Esophagus (tissue), 2 donors: ENCODE measurements at regions not wholly inside any gene's neighbourhood (a gene's known extent, or its start where the extent isn't known, plus 50 kb on each side); places are given as distances from the start of the nearest gene placed in this dataset.

ENCODE experiments used
- H3K27ac ChIP-seq, 2 donors: one replicate each; pipeline ENCODE4 v1.5.1; 2013; ENCODE audit warnings: low read depth in 2 of 2, mild to moderate bottlenecking in 2 of 2, inconsistent platforms in 1 of 2, low read length in 1 of 2, moderate library complexity in 1 of 2
- H3K27me3 ChIP-seq, 2 donors: one replicate each; pipeline ENCODE4 v1.6.1; 2013; ENCODE audit warnings: low read length in 2 of 2, control low read depth in 1 of 2, mild to moderate bottlenecking in 1 of 2; ENCODE audit not compliant: insufficient read depth in 2 of 2, control insufficient read depth in 1 of 2
- H3K36me3 ChIP-seq, 2 donors: one replicate each; pipeline ENCODE4 v1.6.1; 2013; ENCODE audit warnings: low read length in 1 of 2; ENCODE audit not compliant: control insufficient read depth in 2 of 2, insufficient read depth in 2 of 2
- H3K4me1 ChIP-seq, 2 donors: one replicate each; pipeline ENCODE4 v1.6.1; 2013; ENCODE audit warnings: low read length in 1 of 2; ENCODE audit not compliant: control insufficient read depth in 2 of 2, insufficient read depth in 2 of 2
- H3K4me3 ChIP-seq, 2 donors: one replicate each; pipeline ENCODE4 v1.5.1; 2013; ENCODE audit warnings: low read length in 2 of 2, mild to moderate bottlenecking in 2 of 2, low read depth in 1 of 2, moderate library complexity in 1 of 2
- H3K9me3 ChIP-seq, 2 donors: one replicate each; pipeline ENCODE4 v1.6.1; 2013; ENCODE audit warnings: mild to moderate bottlenecking in 2 of 2, low read depth in 1 of 2, low read length in 1 of 2, moderate library complexity in 1 of 2; ENCODE audit not compliant: control insufficient read depth in 2 of 2, insufficient read depth in 1 of 2
- WGBS, 2 donors: extraction: QIAGEN DNeasy Blood & Tissue Kit; methylation state at CpG; one replicate each; pipeline ENCODE4 v1.1.7; 2013; 5-methylcytosine and 5-hydroxymethylcytosine counted together
- donor health status: healthy with polysubstance abuse.
- donor health status: Bipolar disorder and iron deficiency.

DNA sequence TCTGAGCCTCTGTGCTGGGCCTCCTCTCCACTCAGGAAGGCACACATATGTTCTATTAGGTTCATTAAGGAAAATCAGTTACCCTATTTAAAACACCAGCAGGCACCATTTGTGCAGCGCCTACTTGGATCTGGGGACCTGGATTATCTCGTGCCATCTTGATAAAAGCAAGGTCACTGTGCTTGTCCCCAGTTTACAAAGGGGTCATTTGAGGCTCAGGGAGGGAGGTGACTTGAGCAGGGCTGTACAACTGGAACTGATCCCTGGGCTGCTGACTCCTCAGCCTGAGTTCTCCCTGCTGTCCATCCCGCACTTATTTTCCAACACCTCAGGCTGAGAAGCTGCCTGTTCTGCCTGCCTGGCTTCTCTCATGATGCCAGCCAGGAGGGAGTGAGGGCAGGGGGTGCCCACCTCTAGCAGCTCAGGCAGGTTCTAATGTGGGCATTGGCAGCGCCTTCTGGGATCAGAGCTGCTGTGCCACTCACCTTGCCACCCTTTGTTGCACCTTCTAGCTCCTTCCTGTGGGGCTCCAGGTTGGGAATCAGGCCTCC is 120.3 kb downstream of the GLI2 start:
- Histone ChIP-seq H3K36me3 (no peaks in the 10 kb centered on the region), H3K4me1 (peaks cover 0 to 8% of the 10 kb centered on the region in 2 donors), H3K9me3 (no peaks in the 10 kb centered on the region), H3K4me3 (no peak overlapping the region), H3K27ac (no peak overlapping the region), H3K27me3 (no peaks in the 10 kb centered on the region)
- 81 to 91% methylated on average over 4 of the region's 4 CpGs for WGBS, 2 donors

DNA sequence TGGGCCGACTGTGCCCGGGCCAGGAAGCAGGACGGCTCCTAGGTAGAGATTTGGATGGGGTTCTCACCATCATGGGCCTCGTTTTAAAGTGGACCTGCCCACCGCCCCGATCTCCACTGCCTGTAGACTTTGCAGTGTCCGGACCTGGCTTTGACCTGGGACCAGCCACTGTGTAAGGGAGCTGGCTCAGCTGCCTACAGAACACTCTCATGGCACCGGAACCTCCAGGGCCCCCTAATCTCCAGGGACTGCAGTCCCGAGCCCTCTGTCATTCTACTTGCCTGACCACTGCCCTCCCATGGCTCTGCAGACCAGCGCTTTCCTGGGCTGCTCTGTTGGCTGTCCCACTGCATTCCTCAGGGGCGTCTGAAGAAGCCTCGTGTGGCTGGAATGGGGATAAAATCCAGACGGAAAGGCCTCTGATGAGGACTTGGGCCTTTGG is 120.8 kb downstream of the GLI2 start:
- H3K27ac ChIP-seq, result no peak overlapping the region
- peaks cover 0 to 4% of the 10 kb centered on the region in 2 donors for H3K4me1 ChIP-seq
- H3K27me3 ChIP-seq, result no peaks in the 10 kb centered on the region
- WGBS, 2 donors, result 80 to 83% methylated on average over 13 of the region's 13 CpGs
- H3K36me3 ChIP-seq, result no peaks in the 10 kb centered on the region
- no peak overlapping the region for H3K4me3 ChIP-seq
- no peaks in the 10 kb centered on the region for H3K9me3 ChIP-seq

DNA sequence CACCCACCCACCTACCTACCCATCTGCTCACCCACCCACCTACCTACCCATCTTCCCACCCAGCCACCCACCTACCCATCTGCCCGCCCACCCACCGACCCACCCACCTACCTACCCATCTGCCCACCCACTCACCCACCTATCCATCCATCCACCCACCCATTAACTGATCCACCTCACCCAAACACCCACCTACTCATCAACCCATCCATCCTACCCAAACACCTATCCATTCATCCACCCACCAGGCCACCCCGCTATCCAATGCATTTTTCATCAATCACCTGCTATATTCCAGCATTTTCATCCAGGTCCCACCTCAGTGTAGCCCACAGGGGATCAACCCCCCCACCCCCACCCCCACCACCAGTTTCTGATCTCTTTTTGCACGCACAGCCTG is 121.8 kb downstream of the GLI2 start:
- H3K4me1 ChIP-seq, result peaks cover 0 to 2% of the 10 kb centered on the region in 2 donors
- H3K9me3 ChIP-seq, result no peaks in the 10 kb centered on the region
- WGBS, 2 donors, result 86 to 96% methylated on average over 4 of the region's 4 CpGs
- H3K36me3 ChIP-seq, result no peaks in the 10 kb centered on the region
- no peaks in the 10 kb centered on the region for H3K27me3 ChIP-seq
- no peak overlapping the region for H3K4me3 ChIP-seq
- no peak overlapping the region for H3K27ac ChIP-seq

DNA sequence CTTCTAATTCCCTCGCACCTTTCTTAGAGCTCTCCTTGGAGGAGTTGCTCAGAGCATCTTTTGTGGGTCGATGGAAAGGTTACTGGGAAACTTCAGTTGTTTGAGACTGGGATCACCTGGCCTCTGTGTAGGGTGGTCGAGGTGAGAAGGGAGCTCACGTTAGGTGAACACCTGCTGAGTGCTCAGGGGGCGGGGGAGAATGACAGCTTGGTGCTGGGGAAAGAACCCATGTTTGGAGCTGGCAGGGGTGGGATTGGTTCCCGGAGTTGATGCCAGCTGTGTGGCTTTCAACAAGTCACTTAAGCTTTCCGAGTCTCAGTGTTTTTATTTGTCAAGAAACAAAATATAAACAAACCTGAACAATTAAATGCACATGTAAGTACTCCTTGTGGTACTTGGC is 122.3 kb downstream of the GLI2 start:
- 85 to 87% methylated on average over 7 of the region's 7 CpGs for WGBS, 2 donors
- no peak overlapping the region for H3K27ac ChIP-seq
- no peaks in the 10 kb centered on the region for H3K27me3 ChIP-seq
- no peaks in the 10 kb centered on the region for H3K9me3 ChIP-seq
- H3K4me1 ChIP-seq, result peaks cover 0 to 2% of the 10 kb centered on the region in 2 donors
- no peaks in the 10 kb centered on the region for H3K36me3 ChIP-seq
- no peak overlapping the region for H3K4me3 ChIP-seq

DNA sequence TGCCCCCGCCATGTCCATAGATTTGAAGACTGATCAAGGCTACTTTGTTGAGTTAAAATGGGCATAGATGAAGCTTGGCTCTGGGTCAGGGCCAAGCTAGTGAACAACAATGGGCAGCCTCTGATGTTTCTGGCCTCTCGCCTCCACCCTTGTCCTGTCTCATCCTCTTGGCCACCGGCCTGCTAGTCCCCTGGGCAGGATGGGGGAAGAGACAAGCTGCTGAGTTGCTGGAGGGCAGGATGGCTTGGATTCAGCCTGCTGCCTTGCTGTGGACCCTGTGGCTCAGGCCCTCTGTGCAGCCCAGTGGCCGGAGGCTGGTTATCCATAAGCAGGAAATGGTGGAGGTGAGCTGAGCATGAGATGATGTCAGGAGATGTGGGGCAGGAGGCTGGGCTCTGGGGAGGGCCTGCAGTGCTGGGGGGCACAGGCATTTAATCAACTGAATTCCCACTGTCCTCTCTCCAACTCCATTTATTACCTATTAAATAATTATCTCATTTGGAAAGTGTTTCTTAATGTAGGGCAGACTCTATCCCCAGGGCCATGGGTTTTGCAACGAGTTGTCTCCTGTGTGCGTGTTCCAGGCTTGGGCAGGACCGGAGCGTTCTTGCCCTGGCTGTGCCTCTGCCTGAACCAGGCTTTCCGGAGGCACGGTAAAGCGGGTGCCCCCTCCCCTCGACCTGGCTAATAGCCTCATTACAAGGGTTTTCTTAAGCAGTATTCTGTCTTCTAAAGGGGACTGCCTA is 122.9 kb downstream of the GLI2 start:
- no peaks in the 10 kb centered on the region for H3K36me3 ChIP-seq
- H3K27ac ChIP-seq, result no peak overlapping the region
- WGBS, 2 donors, result 55 to 66% methylated on average over 12 of the region's 12 CpGs
- no peaks in the 10 kb centered on the region for H3K27me3 ChIP-seq
- no peaks in the 10 kb centered on the region for H3K9me3 ChIP-seq
- no peak overlapping the region for H3K4me3 ChIP-seq
- peaks cover 0 to 4% of the 10 kb centered on the region in 2 donors for H3K4me1 ChIP-seq

DNA sequence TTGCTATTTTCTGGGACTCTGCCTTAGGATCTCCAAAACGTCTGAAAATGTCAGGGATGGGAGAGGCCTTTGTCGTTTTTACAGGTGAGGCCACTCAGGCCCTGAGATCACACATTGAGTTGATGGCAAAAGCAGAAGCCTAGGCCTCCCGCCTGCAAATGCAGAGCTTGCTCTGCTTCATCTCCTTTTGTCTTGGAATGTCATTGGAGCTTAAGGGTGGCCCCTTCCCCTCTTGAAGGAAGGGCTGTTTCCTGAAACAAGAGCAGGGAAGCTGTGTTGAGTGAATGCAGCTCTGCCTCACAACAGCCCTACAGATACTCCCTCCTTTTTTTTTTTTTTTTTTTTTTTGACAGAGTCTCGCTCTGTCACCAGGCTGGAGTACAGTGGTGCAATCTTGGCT is 123.5 kb downstream of the GLI2 start:
- Histone ChIP-seq H3K4me3 (no peak overlapping the region), H3K27me3 (no peaks in the 10 kb centered on the region), H3K9me3 (no peaks in the 10 kb centered on the region), H3K27ac (no peak overlapping the region), H3K36me3 (no peaks in the 10 kb centered on the region), H3K4me1 (peaks cover 0 to 8% of the 10 kb centered on the region in 2 donors)
- 51 to 58% methylated on average over 3 to 4 of the region's 4 CpGs for WGBS, 2 donors

DNA sequence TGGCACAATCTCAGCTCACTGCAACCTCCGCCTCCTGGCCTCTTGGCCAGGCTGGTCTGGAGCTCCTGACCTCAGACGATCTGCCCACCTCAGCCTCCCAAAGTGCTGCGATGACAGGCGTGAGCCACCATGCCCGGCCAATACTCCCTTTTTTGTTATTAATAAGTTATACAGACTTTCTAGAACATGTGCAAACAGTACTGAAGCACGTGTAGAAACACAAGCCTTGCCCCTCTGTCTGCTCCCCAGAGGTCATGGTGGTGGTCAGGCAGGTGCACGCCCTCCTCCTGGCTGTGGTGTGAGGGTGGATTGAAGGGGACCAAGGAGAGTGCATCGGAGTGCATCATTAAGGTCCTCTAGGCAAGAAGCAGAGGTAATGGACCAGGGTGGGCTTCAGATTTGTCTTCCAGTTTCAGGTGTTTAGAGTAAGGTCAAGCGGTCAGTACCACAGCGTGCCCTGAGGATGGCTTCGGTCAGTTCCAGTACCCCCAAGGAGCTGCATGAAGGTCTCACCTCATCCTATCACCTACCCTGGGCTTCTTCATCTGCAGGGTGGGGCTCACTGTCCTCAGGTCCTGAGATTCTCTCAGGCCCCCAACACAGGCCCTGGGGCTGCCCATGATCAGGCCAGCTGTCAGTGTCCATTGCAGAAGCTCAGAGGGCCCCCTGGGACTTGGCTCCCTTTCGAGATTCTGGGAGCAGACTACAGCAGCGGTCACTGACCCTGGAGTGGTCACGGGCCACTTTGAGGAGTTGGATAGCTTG is 124.3 kb downstream of the GLI2 start:
- Histone ChIP-seq H3K4me1 (peaks cover 0 to 8% of the 10 kb centered on the region in 2 donors), H3K4me3 (no peak overlapping the region), H3K27ac (no peak overlapping the region), H3K36me3 (no peaks in the 10 kb centered on the region), H3K9me3 (no peaks in the 10 kb centered on the region), H3K27me3 (no peaks in the 10 kb centered on the region)
- WGBS, 2 donors, result 88 to 90% methylated on average over 14 of the region's 14 CpGs

DNA sequence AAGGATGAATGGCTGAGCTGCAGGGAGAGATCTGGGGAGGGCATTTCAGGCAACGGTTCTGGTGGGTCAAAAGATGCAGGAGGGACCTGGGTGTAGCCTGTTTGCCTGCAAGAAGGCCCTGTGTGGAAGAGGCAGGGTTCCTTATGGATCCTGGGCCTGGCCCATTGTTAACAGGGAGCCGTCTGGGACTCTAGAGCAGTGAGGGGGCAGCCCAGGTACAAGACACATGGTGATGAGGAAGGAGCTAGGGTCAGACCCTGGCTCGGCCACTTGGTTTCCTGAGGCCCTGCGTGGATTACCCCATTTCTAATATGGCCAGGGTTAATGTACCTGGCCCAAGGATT is 124.9 kb downstream of the GLI2 start:
- 72 to 93% methylated on average over 4 of the region's 4 CpGs for WGBS, 2 donors
- H3K4me3 ChIP-seq, result no peak overlapping the region
- no peaks in the 10 kb centered on the region for H3K36me3 ChIP-seq
- H3K27ac ChIP-seq, result no peak overlapping the region
- no peaks in the 10 kb centered on the region for H3K27me3 ChIP-seq
- no peaks in the 10 kb centered on the region for H3K9me3 ChIP-seq
- peaks cover 0 to 8% of the 10 kb centered on the region in 2 donors for H3K4me1 ChIP-seq

DNA sequence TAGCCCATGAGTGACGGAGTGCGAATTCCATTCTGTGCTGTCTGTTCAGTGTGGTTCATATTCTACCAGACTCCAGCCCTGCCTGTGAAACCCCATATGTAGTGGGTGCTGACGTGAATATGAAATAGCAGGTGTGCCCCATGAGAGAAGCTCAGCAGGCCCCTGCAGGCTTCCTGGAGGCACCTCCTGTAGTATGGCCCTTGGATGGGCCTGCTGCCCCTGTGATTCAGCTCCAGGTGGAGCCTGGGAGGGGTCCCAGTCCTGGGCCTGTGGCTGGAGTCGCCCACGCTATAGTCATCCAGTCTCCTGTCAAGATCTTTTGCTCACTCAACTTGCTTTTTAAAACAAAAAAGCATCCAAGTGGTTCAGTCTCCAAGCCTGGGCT is 125.5 kb downstream of the GLI2 start:
- Histone ChIP-seq H3K27me3 (no peaks in the 10 kb centered on the region), H3K27ac (no peak overlapping the region), H3K4me3 (no peak overlapping the region), H3K4me1 (peaks cover 0 to 8% of the 10 kb centered on the region in 2 donors), H3K9me3 (no peaks in the 10 kb centered on the region), H3K36me3 (no peaks in the 10 kb centered on the region)
- WGBS, 2 donors, result 91 to 96% methylated on average over 5 of the region's 5 CpGs
